Astrocyte (in vitro differentiated cells and primary cell): ENCODE measurements at regions not wholly inside any gene's neighbourhood (a gene's known extent, or its start where the extent isn't known, plus 50 kb on each side); places are given as distances from the start of the nearest gene placed in this dataset.

Experiments
- DNase-seq: peaks from one replicate; pipeline ENCODE4 v3.0.0-alpha.2; 2010; ENCODE audit warnings: low read depth
- FAIRE-seq: peaks from 2 replicates; lab custom pipeline; 2011; peaks lifted over from hg19 to GRCh38; lab: Jason Lieb, UNC
- H2AFZ ChIP-seq: 2 replicates; pipeline ENCODE4 v1.6.0; 2012; ENCODE audit warnings: low read depth, low read length, inconsistent platforms
- H3K27ac ChIP-seq: 2 replicates; pipeline ENCODE4 v1.5.1; 2011; ENCODE audit warnings: low read depth, low read length, inconsistent platforms
- H3K27me3 ChIP-seq: 2 replicates; pipeline ENCODE4 v1.6.0; 2011; ENCODE audit warnings: low read length, inconsistent platforms; ENCODE audit not compliant: insufficient read depth
- H3K36me3 ChIP-seq: 2 replicates; pipeline ENCODE4 v1.5.1; 2011; ENCODE audit warnings: low read length, inconsistent platforms; ENCODE audit not compliant: insufficient read depth
- H3K4me1 ChIP-seq: 2 replicates; pipeline ENCODE4 v1.5.1; 2011; ENCODE audit warnings: low read length, inconsistent platforms; ENCODE audit not compliant: insufficient read depth
- H3K4me2 ChIP-seq: 2 replicates; pipeline ENCODE4 v1.6.0; 2012; ENCODE audit warnings: low read length, inconsistent platforms
- H3K4me3 ChIP-seq: 2 replicates; pipeline ENCODE4 v1.5.1; 2011; ENCODE audit warnings: low read depth, mild to moderate bottlenecking, low read length, inconsistent platforms; ENCODE audit not compliant: insufficient read depth
- H3K79me2 ChIP-seq: 2 replicates; pipeline ENCODE4 v1.6.0; 2012; ENCODE audit warnings: mild to moderate bottlenecking, low read length, inconsistent platforms; ENCODE audit not compliant: insufficient read depth
- H3K9ac ChIP-seq: 2 replicates; pipeline ENCODE4 v1.6.0; 2012; ENCODE audit warnings: mild to moderate bottlenecking, low read length, inconsistent platforms
- H3K9me3 ChIP-seq: 2 replicates; pipeline ENCODE4 v1.5.1; 2012; ENCODE audit warnings: low read depth, mild to moderate bottlenecking, low read length, inconsistent platforms; ENCODE audit not compliant: insufficient read depth
- H4K20me1 ChIP-seq: 2 replicates; pipeline ENCODE4 v1.6.0; 2012; ENCODE audit warnings: low read length, inconsistent platforms; ENCODE audit not compliant: insufficient read depth
- H3K27ac Mint-ChIP-seq: one replicate; pipeline ENCODE4 v1.8.0; 2021; ENCODE audit warnings: mild to moderate bottlenecking, mixed read lengths; ENCODE audit not compliant: unreplicated experiment
- H3K27me3 Mint-ChIP-seq: one replicate; pipeline ENCODE4 v1.8.0; 2021; ENCODE audit warnings: low read depth, mixed read lengths; ENCODE audit not compliant: unreplicated experiment
- H3K36me3 Mint-ChIP-seq: one replicate; pipeline ENCODE4 v1.8.0; 2021; ENCODE audit warnings: low read depth, mixed read lengths; ENCODE audit not compliant: unreplicated experiment
- H3K4me1 Mint-ChIP-seq: one replicate; pipeline ENCODE4 v1.8.0; 2021; ENCODE audit warnings: low read depth, mixed read lengths; ENCODE audit not compliant: unreplicated experiment
- H3K4me3 Mint-ChIP-seq: one replicate; pipeline ENCODE4 v1.8.0; 2021; ENCODE audit warnings: mild to moderate bottlenecking, moderate library complexity, mixed read lengths; ENCODE audit not compliant: unreplicated experiment
- H3K9me3 Mint-ChIP-seq: one replicate; pipeline ENCODE4 v1.8.0; 2021; ENCODE audit warnings: mild to moderate bottlenecking, mixed read lengths; ENCODE audit not compliant: unreplicated experiment
- EZH2 ChIP-seq: IDR thresholded peaks from 2 replicates; pipeline ENCODE4 v1.6.1; 2012; ENCODE audit warnings: mild to moderate bottlenecking, low read length, inconsistent platforms; ENCODE audit not compliant: insufficient read depth
- TF ChIP-seq, protein P1 (sequence below): IDR thresholded peaks from 2 replicates; pipeline ENCODE4 v1.5.1; 2011; ENCODE audit warnings: low read depth, mild to moderate bottlenecking, inconsistent platforms, low read length, moderate library complexity; ENCODE audit not compliant: insufficient read depth

DNA sequence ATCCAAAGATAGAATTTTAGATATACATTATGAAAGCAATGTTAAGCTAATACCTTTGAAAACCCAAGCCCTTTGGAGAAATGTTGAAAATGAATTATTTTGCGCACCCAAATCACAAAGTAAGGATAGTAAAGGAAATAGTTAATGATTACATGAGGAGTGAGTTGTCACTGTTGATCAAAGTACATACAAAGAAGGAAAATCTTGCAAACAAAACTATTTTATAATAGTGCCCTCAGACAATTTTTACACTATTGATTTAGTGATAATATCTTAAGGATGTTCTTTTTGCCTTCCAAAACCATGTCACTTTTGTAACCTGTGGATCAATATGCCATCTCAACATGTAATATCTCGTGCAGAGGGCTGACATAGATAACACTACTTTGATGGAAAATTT lies 146.8 kb downstream of the DUSP6 start:
- no peak for FAIRE-seq
- H3K36me3 Mint-ChIP-seq = no peaks in the 10 kb centered on the region
- H3K9me3 ChIP-seq = no peaks in the 10 kb centered on the region
- no peaks in the 10 kb centered on the region for H4K20me1 ChIP-seq
- no peaks in the 10 kb centered on the region for H3K9me3 Mint-ChIP-seq
- no peak overlapping the region for H3K27ac Mint-ChIP-seq
- no peaks in the 10 kb centered on the region for H3K4me1 Mint-ChIP-seq
- H3K36me3 ChIP-seq = no peaks in the 10 kb centered on the region
- no peaks in the 10 kb centered on the region for H3K27me3 Mint-ChIP-seq
- H3K27me3 ChIP-seq = no peaks in the 10 kb centered on the region
- H3K4me1 ChIP-seq = no peaks in the 10 kb centered on the region
- DNase-seq = no peak
- no peak overlapping the region for H3K27ac ChIP-seq
- H2AFZ ChIP-seq = no peak overlapping the region
- no peaks in the 10 kb centered on the region for H3K79me2 ChIP-seq
- H3K4me2 ChIP-seq = no peak overlapping the region
- H3K4me3 ChIP-seq = no peak overlapping the region
- no peak for TF ChIP-seq EZH2
- TF ChIP-seq, protein P1, sequence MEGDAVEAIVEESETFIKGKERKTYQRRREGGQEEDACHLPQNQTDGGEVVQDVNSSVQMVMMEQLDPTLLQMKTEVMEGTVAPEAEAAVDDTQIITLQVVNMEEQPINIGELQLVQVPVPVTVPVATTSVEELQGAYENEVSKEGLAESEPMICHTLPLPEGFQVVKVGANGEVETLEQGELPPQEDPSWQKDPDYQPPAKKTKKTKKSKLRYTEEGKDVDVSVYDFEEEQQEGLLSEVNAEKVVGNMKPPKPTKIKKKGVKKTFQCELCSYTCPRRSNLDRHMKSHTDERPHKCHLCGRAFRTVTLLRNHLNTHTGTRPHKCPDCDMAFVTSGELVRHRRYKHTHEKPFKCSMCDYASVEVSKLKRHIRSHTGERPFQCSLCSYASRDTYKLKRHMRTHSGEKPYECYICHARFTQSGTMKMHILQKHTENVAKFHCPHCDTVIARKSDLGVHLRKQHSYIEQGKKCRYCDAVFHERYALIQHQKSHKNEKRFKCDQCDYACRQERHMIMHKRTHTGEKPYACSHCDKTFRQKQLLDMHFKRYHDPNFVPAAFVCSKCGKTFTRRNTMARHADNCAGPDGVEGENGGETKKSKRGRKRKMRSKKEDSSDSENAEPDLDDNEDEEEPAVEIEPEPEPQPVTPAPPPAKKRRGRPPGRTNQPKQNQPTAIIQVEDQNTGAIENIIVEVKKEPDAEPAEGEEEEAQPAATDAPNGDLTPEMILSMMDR = no peak
- H3K9ac ChIP-seq = no peak overlapping the region
- H3K4me3 Mint-ChIP-seq = no peak overlapping the region

DNA sequence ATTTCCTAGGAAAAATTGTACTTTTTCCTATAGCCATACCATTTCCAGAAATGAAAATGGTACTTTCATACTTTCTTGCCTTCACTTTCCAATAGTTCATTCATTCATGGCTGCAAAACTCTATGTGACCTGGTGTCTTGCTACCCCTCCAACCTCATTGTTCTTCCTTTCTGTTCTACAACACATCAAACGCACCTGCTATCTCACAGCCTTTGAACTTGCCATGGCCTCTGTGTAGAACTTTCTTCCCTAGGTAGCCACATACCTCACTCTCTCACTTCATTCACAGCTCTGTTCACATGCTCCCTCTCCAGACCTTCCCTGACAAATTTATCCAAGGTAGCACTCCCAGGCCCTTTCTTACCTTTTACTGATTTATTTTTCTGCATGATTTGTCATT lies 149.2 kb downstream of the DUSP6 start:
- H3K36me3 ChIP-seq = no peaks in the 10 kb centered on the region
- H3K4me2 ChIP-seq = no peak overlapping the region
- H3K9me3 ChIP-seq = no peaks in the 10 kb centered on the region
- Mint-ChIP-seq H3K27me3 (no peaks in the 10 kb centered on the region), H3K36me3 (no peaks in the 10 kb centered on the region), H3K4me1 (no peaks in the 10 kb centered on the region), H3K9me3 (no peaks in the 10 kb centered on the region), H3K27ac (no peak overlapping the region), H3K4me3 (no peak overlapping the region)
- H3K4me3 ChIP-seq = no peak overlapping the region
- TF ChIP-seq EZH2 = no peak
- TF ChIP-seq, protein P1 = no peak
- H4K20me1 ChIP-seq = no peaks in the 10 kb centered on the region
- FAIRE-seq (no peak), DNase-seq (no peak)
- no peaks in the 10 kb centered on the region for H3K4me1 ChIP-seq
- H3K27ac ChIP-seq = no peak overlapping the region
- no peak overlapping the region for H3K9ac ChIP-seq
- no peaks in the 10 kb centered on the region for H3K79me2 ChIP-seq
- H3K27me3 ChIP-seq = no peaks in the 10 kb centered on the region
- no peak overlapping the region for H2AFZ ChIP-seq

- Histone ChIP-seq H3K79me2 (no peaks in the 10 kb centered on the region), H3K9ac (no peak overlapping the region), H3K4me2 (no peak overlapping the region), H3K27me3 (no peaks in the 10 kb centered on the region), H3K9me3 (no peaks in the 10 kb centered on the region), H3K27ac (no peak overlapping the region), H3K4me3 (no peak overlapping the region), H4K20me1 (no peaks in the 10 kb centered on the region), H3K36me3 (no peaks in the 10 kb centered on the region), H2AFZ (no peak overlapping the region), H3K4me1 (no peaks in the 10 kb centered on the region)
- TF ChIP-seq EZH2 = no peak
- TF ChIP-seq, protein P1 = no peak
- no peaks in the 10 kb centered on the region for H3K36me3 Mint-ChIP-seq
- no peak overlapping the region for H3K27ac Mint-ChIP-seq
- DNase-seq (no peak), FAIRE-seq (no peak)
- H3K9me3 Mint-ChIP-seq = no peaks in the 10 kb centered on the region
- no peaks in the 10 kb centered on the region for H3K4me1 Mint-ChIP-seq
- H3K4me3 Mint-ChIP-seq = no peak overlapping the region
- no peaks in the 10 kb centered on the region for H3K27me3 Mint-ChIP-seq
These were observed 152.1 kb downstream of the DUSP6 start for GRCh38 chr12:89200217-89200616.
